GM12878 (cell line): ENCODE measurements at regions not wholly inside any gene's neighbourhood (a gene's known extent, or its start where the extent isn't known, plus 50 kb on each side); places are given as distances from the start of the nearest gene placed in this dataset.

Source experiments
- ATAC-seq: fragments of 200-7000 bp; cut with Tn5 transposase; 3 replicates; pipeline ENCODE4 v1.9.1; 2020; ENCODE audit warnings: mild to moderate bottlenecking, moderate library complexity
- BruUV-seq: library from RNA; stranded (reverse); fragments of 400-500 nt; replicated peaks from 2 replicates; lab custom pipeline; 2021; lab: Mats Ljungman, UMichigan
- CTCF ChIA-PET: fragments of 300-600 bp; sonication (Branson Sonifier 250); formaldehyde crosslinking; extraction: SDS; loops from one replicate; lab custom pipeline; 2021; ENCODE audit warnings: inconsistent platforms; lab: Yijun Ruan, JAX
- POLR2A ChIA-PET: fragments of 350-600 bp; formaldehyde crosslinking; extraction: SDS; loops from one replicate; lab custom pipeline; 2021; ENCODE audit warnings: inconsistent platforms; lab: Charles Lee
- RAD21 ChIA-PET: fragments of 300-600 bp; sonication (Branson Sonifier 250); formaldehyde crosslinking; loops from one replicate; lab custom pipeline; 2023; ENCODE audit warnings: antibody characterized with exemption; ENCODE audit not compliant: unreplicated experiment; lab: Charles Lee
- SMC1A ChIA-PET: fragments of 300-600 bp; sonication (Branson Sonifier 250); formaldehyde crosslinking; loops from one replicate; lab custom pipeline; 2023; ENCODE audit not compliant: unreplicated experiment, uncharacterized antibody; lab: Charles Lee
- DNase-seq: peaks from one replicate; pipeline ENCODE4 v3.0.0-alpha.2; 2011; ENCODE audit warnings: low read depth, low spot score
- FAIRE-seq: peaks from 3 replicates; lab custom pipeline; 2011; peaks lifted over from hg19 to GRCh38; lab: Jason Lieb, UNC
- H2AFZ ChIP-seq: 2 replicates; pipeline ENCODE4 v1.6.0; 2011; ENCODE audit warnings: low read depth, low read length, control low read depth; ENCODE audit not compliant: control insufficient read depth
- H3K27ac ChIP-seq: 2 replicates; pipeline ENCODE4 v1.5.1; 2011; ENCODE audit warnings: control low read depth; ENCODE audit not compliant: control insufficient read depth, insufficient read depth
- H3K27me3 ChIP-seq, 2 experiments: replicated peaks in 1 of 2; 2 replicates each; pipeline versions ENCODE4 v1.6.0 to v1.6.1; 2011; ENCODE audit warnings: low read length in 1 of 2; ENCODE audit not compliant: control insufficient read depth in 2 of 2, insufficient read depth in 2 of 2
- H3K36me3 ChIP-seq, 2 experiments: 2 replicates each; pipeline ENCODE4 v1.5.1; 2011; ENCODE audit warnings: low read length in 1 of 2; ENCODE audit not compliant: control insufficient read depth in 2 of 2, insufficient read depth in 2 of 2
- H3K4me1 ChIP-seq: 2 replicates; pipeline ENCODE4 v1.6.1; 2011; ENCODE audit warnings: mild to moderate bottlenecking, low read length, moderate library complexity, mixed read lengths; ENCODE audit not compliant: control insufficient read depth, insufficient read depth
- H3K4me2 ChIP-seq: 2 replicates; pipeline ENCODE4 v1.6.0; 2011; ENCODE audit warnings: control low read depth; ENCODE audit not compliant: control insufficient read depth, insufficient read depth
- H3K4me3 ChIP-seq: fragments of 200-600 bp; sonication (generic); 2 replicates; pipeline ENCODE4 v1.5.1; 2016
- H3K79me2 ChIP-seq: 2 replicates; pipeline ENCODE4 v1.6.0; 2011; ENCODE audit warnings: low read length; ENCODE audit not compliant: control insufficient read depth, insufficient read depth
- H3K9ac ChIP-seq: 2 replicates; pipeline ENCODE4 v1.8.0; 2011; ENCODE audit warnings: low read length, control low read depth, mixed read lengths; ENCODE audit not compliant: control insufficient read depth, insufficient read depth
- H3K9me3 ChIP-seq: replicated peaks from 3 replicates; pipeline ENCODE4 v1.5.1; 2011; ENCODE audit warnings: mild to moderate bottlenecking, low read length; ENCODE audit not compliant: control insufficient read depth, insufficient read depth
- H4K20me1 ChIP-seq: 2 replicates; pipeline ENCODE4 v1.6.0; 2011; ENCODE audit not compliant: control insufficient read depth, insufficient read depth
- BMI1 ChIP-seq: fragments of 450-650 bp; IDR thresholded peaks from 2 replicates; pipeline ENCODE4 v1.6.1; 2016; ENCODE audit warnings: mild to moderate bottlenecking, moderate library complexity, borderline replicate concordance
- CBX3 ChIP-seq: fragments of 200-600 bp; sonication (generic); IDR thresholded peaks from 2 replicates; pipeline ENCODE4 v1.6.1; 2016; ENCODE audit warnings: low read depth, borderline replicate concordance
- CEBPB ChIP-seq, 2 experiments: fragments of 150-350 bp in 1 of 2; IDR thresholded peaks; 2 replicates each; pipeline ENCODE4 v1.6.1; 2012 to 2014; ENCODE audit warnings: low read depth in 2 of 2, low read length in 2 of 2, borderline replicate concordance in 1 of 2, inconsistent platforms in 1 of 2
- ELK1 ChIP-seq: IDR thresholded peaks from 2 replicates; pipeline ENCODE4 v1.6.1; 2012; ENCODE audit warnings: low read depth, low read length, improper control_type of control experiment
- EP300 ChIP-seq, 2 experiments: fragments of 150-350 bp in 1 of 2; IDR thresholded peaks; 2 replicates each; pipeline ENCODE4 v1.6.1; 2011 to 2012; ENCODE audit warnings: low read depth in 2 of 2, low read length in 2 of 2, borderline replicate concordance in 1 of 2, improper control_type of control experiment in 1 of 2, inconsistent platforms in 1 of 2; ENCODE audit not compliant: control insufficient read depth in 1 of 2
- GABPA ChIP-seq: IDR thresholded peaks from 2 replicates; pipeline ENCODE4 v1.6.1; 2014; ENCODE audit warnings: antibody characterized with exemption, low read depth, mild to moderate bottlenecking, inconsistent platforms
- IRF4 ChIP-seq: IDR thresholded peaks from 2 replicates; pipeline ENCODE4 v1.6.1; 2011; ENCODE audit warnings: low read depth, low read length
- JUNB ChIP-seq: IDR thresholded peaks from 2 replicates; pipeline ENCODE4 v1.6.1; 2016; ENCODE audit warnings: antibody characterized with exemption, mild to moderate bottlenecking
- KLF5 ChIP-seq: fragments of 450-650 bp; IDR thresholded peaks from 2 replicates; pipeline ENCODE4 v1.6.1; 2014; ENCODE audit warnings: mild to moderate bottlenecking; ENCODE audit not compliant: partially characterized antibody
- MAX ChIP-seq: IDR thresholded peaks from 2 replicates; pipeline ENCODE4 v1.6.1; 2012; ENCODE audit warnings: low read depth, low read length, improper control_type of control experiment
- MLLT1 ChIP-seq: fragments of 450-650 bp; IDR thresholded peaks from 2 replicates; pipeline ENCODE4 v1.6.1; 2016; ENCODE audit warnings: mild to moderate bottlenecking
- MYB ChIP-seq: fragments of 150-350 bp; IDR thresholded peaks from 2 replicates; pipeline ENCODE4 v1.6.1; 2014; ENCODE audit warnings: mild to moderate bottlenecking, low read depth, low read length, borderline replicate concordance
- PAX5 ChIP-seq: IDR thresholded peaks from 2 replicates; pipeline ENCODE4 v1.6.1; 2011; ENCODE audit warnings: low read depth, low read length, borderline replicate concordance
- POLR2A ChIP-seq: IDR thresholded peaks from 2 replicates; pipeline ENCODE4 v1.6.1; 2011; ENCODE audit warnings: low read depth, mild to moderate bottlenecking, low read length
- RBBP5 ChIP-seq: fragments of 200-600 bp; sonication (generic); conservative IDR thresholded peaks from 2 replicates; pipeline ENCODE4 v1.6.1; 2016
- RELB ChIP-seq: fragments of 450-650 bp; IDR thresholded peaks from 2 replicates; pipeline ENCODE4 v1.6.1; 2017; ENCODE audit warnings: low read depth, mild to moderate bottlenecking, moderate library complexity
- SMC3 ChIP-seq: IDR thresholded peaks from 2 replicates; pipeline ENCODE4 v1.6.1; 2011; ENCODE audit warnings: low read length, improper control_type of control experiment, borderline replicate concordance
- ZNF207 ChIP-seq: fragments of 450-650 bp; IDR thresholded peaks from 2 replicates; pipeline ENCODE4 v1.6.1; 2014; ENCODE audit warnings: antibody characterized with exemption, mild to moderate bottlenecking, borderline replicate concordance
- ZZZ3 ChIP-seq: IDR thresholded peaks from 2 replicates; pipeline ENCODE4 v1.6.1; 2011; ENCODE audit warnings: low read depth; ENCODE audit not compliant: control insufficient read depth, insufficient read length
- in situ Hi-C: fragments of 300-500 bp; cut with MboI; formaldehyde crosslinking; loops from 9 replicates; pipeline ENCODE4 v1.14.3; 2018; ENCODE audit warnings: mixed read lengths
- intact Hi-C: fragments of 100-400 bp; cut with micrococcal nuclease; formaldehyde crosslinking; loops from one replicate; pipeline ENCODE4 v1.14.2; 2022; ENCODE audit not compliant: unreplicated experiment
- TF ChIP-seq, protein P1 (sequence below): fragments of 450-650 bp; IDR thresholded peaks from 2 replicates; pipeline ENCODE4 v1.6.1; 2017; ENCODE audit warnings: mild to moderate bottlenecking

DNA sequence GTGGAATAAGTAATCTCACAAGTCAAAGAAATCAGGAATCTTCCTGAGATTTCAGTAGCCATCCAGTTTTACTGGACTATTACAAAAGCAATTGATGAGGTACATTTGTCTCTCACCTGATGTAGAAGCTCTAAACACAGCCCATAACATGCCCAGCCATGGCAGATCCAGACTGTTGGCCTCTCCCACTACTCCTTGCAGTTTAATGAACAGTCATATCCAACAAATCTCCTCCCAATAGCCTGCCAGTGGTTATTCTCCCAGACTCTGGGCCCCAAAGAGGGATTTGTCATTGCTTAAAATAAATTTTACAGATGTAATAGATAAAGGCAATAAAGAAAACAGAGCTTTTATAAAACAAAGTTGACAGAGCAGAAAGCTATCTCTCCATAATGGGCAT lies 80.8 kb downstream of the ZNF608 start:
- FAIRE-seq (no peak), ATAC-seq (no peak), DNase-seq (no peak)
- Histone ChIP-seq H2AFZ (no peak overlapping the region), H3K9me3 (no peaks in the 10 kb centered on the region), H4K20me1 (no peaks in the 10 kb centered on the region), H3K4me3 (no peak overlapping the region), H3K79me2 (peaks cover 2% of the 10 kb centered on the region), H3K27me3 (no peaks in the 10 kb centered on the region), H3K4me2 (no peak overlapping the region), H3K4me1 (peaks cover 3% of the 10 kb centered on the region; the same call in 1 of the 2 replicates), H3K9ac (no peak overlapping the region), H3K36me3 (no peaks in the 10 kb centered on the region), H3K27ac (no peak overlapping the region)
- in situ Hi-C loops, result no loop called here
- intact Hi-C loops, result no loop called here
- ChIA-PET CTCF (no interaction called here), RAD21 (no interaction called here), SMC1A (interaction anchor here (0.6 to 1.3 kb wide), 6 partner anchors 9 to 63 kb away, joined by 3 to 4 read pairs (median 3); no protein-coding TSS in a partner anchor), POLR2A (interaction anchor here (1.1 to 1.2 kb wide), 2 partner anchors 18 to 33 kb away, joined by 3 read pairs; no protein-coding TSS in a partner anchor)
- no peak for TF ChIP-seq ZZZ3
- TF ChIP-seq ELK1, result no peak
- no peak for TF ChIP-seq MLLT1
- no peak for TF ChIP-seq CBX3
- TF ChIP-seq MYB, result no peak
- no peak for TF ChIP-seq GABPA
- no peak for TF ChIP-seq BMI1
- no peak for TF ChIP-seq PAX5
- no peak for TF ChIP-seq POLR2A
- TF ChIP-seq EP300 (IDR thresholded peaks at IDR 0.05; ENCODE audit: borderline replicate concordance in 1 of 2, control insufficient read depth in 1 of 2, low read depth in 2 of 2, low read length in 2 of 2), result no peak
- TF ChIP-seq, protein P1, sequence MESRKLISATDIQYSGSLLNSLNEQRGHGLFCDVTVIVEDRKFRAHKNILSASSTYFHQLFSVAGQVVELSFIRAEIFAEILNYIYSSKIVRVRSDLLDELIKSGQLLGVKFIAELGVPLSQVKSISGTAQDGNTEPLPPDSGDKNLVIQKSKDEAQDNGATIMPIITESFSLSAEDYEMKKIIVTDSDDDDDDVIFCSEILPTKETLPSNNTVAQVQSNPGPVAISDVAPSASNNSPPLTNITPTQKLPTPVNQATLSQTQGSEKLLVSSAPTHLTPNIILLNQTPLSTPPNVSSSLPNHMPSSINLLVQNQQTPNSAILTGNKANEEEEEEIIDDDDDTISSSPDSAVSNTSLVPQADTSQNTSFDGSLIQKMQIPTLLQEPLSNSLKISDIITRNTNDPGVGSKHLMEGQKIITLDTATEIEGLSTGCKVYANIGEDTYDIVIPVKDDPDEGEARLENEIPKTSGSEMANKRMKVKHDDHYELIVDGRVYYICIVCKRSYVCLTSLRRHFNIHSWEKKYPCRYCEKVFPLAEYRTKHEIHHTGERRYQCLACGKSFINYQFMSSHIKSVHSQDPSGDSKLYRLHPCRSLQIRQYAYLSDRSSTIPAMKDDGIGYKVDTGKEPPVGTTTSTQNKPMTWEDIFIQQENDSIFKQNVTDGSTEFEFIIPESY, result no peak
- no peak for TF ChIP-seq RELB
- no peak for TF ChIP-seq JUNB
- TF ChIP-seq RBBP5, result no peak
- no peak for TF ChIP-seq IRF4
- TF ChIP-seq MAX, result no peak
- TF ChIP-seq KLF5, result no peak
- TF ChIP-seq ZNF207, result no peak
- TF ChIP-seq CEBPB (IDR thresholded peaks at IDR 0.05; ENCODE audit: borderline replicate concordance in 1 of 2, low read depth in 2 of 2, low read length in 2 of 2), result no peak
- TF ChIP-seq SMC3, result no peak
- BruUV-seq, result no TSS peak
